Esophagus squamous epithelium (tissue), 5 donors: ENCODE measurements at regions not wholly inside any gene's neighbourhood (a gene's known extent, or its start where the extent isn't known, plus 50 kb on each side); places are given as distances from the start of the nearest gene placed in this dataset.

Experiments used
- DNase-seq: peaks from one replicate; lab custom pipeline; 2025; lab: John Stamatoyannopoulos, UW
- H3K27ac ChIP-seq, 4 donors: fragments of 200-600 bp; sonication (generic); one replicate each; pipeline ENCODE4 v1.5.1; 2016 to 2019; ENCODE audit warnings: mild to moderate bottlenecking in 1 of 4
- H3K27me3 ChIP-seq, 4 donors: fragments of 200-600 bp; sonication (generic); 1 replicate in 3 of 4; 2 replicates in 1 of 4; pipeline versions ENCODE4 v1.5.1 to v1.6.0; 2017 to 2021; ENCODE audit warnings: antibody characterized with exemption in 1 of 4
- H3K36me3 ChIP-seq, 3 donors: fragments of 200-600 bp; sonication (generic); one replicate each; pipeline ENCODE4 v1.5.1; 2016 to 2019
- H3K4me1 ChIP-seq, 3 donors: fragments of 200-600 bp; sonication (generic); one replicate each; pipeline ENCODE4 v1.5.1; 2017 to 2019
- H3K4me3 ChIP-seq, 4 donors: fragments of 200-600 bp; sonication (generic); 1 replicate in 3 of 4; 2 replicates in 1 of 4; pipeline ENCODE4 v1.5.1; 2016 to 2019; ENCODE audit warnings: mild to moderate bottlenecking in 2 of 4, moderate library complexity in 1 of 4
- H3K9me3 ChIP-seq, 3 donors: fragments of 200-600 bp; sonication (generic); one replicate each; pipeline ENCODE4 v1.5.1; 2016 to 2019
- POLR2A ChIP-seq, 4 donors: fragments of 450-650 bp; IDR thresholded peaks; one replicate each; pipeline ENCODE4 v1.6.1; 2017; ENCODE audit warnings: antibody characterized with exemption in 4 of 4, mild to moderate bottlenecking in 4 of 4, moderate library complexity in 3 of 4
- WGBS, 2 donors: methylation state at CpG; one replicate each; pipeline ENCODE4 v1.1.5; 2018; 5-methylcytosine and 5-hydroxymethylcytosine counted together
- intact Hi-C: fragments of 100-400 bp; cut with DNase I; formaldehyde crosslinking; loops from one replicate; pipeline ENCODE4 v1.15.0; 2022
- TF ChIP-seq, protein P1 (sequence below), 6 experiments: fragments of 450-650 bp in 4 of 6; fragments of 200-600 bp in 2 of 6; sonication (generic) in 2 of 6; IDR thresholded peaks; one replicate each; pipeline ENCODE4 v1.5.1; 2016 to 2019; ENCODE audit warnings: antibody characterized with exemption in 6 of 6, mild to moderate bottlenecking in 4 of 6, moderate library complexity in 4 of 6
- donor health status: DM: yes; HTN: yes; CAD: no.

DNA sequence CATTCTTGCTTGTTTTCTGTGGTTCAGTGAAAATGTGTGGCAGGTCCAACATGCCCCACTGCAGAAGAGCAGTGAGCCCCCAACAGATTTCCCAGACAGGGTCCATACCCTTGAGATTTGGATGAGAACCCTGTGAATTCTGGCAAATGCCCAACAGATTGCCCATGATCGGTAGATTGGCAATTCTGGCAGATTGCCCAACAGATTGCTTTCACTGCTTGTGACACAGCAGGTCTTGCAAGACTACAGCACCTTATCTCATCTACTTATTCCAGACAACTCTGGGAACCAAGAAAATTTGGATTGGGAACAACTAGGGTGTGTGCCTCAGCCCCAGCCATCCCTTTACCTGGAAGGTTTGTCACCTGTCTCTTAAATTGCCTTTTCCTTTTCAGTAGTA, 143.7 kb upstream of the COL1A2 start:
- 44 to 50% methylated on average over 1 of the region's 1 CpG for whole genome bisulfite sequencing, 2 donors
- Histone ChIP-seq H3K9me3 (no peaks in the 10 kb centered on the region), H3K36me3 (no peaks in the 10 kb centered on the region), H3K27ac (no peak overlapping the region), H3K4me1 (no peaks in the 10 kb centered on the region), H3K27me3 (no peaks in the 10 kb centered on the region), H3K4me3 (no peak overlapping the region)
- intact Hi-C loops: no loop called here
- DNase-seq: no peak
- TF ChIP-seq, protein P1, sequence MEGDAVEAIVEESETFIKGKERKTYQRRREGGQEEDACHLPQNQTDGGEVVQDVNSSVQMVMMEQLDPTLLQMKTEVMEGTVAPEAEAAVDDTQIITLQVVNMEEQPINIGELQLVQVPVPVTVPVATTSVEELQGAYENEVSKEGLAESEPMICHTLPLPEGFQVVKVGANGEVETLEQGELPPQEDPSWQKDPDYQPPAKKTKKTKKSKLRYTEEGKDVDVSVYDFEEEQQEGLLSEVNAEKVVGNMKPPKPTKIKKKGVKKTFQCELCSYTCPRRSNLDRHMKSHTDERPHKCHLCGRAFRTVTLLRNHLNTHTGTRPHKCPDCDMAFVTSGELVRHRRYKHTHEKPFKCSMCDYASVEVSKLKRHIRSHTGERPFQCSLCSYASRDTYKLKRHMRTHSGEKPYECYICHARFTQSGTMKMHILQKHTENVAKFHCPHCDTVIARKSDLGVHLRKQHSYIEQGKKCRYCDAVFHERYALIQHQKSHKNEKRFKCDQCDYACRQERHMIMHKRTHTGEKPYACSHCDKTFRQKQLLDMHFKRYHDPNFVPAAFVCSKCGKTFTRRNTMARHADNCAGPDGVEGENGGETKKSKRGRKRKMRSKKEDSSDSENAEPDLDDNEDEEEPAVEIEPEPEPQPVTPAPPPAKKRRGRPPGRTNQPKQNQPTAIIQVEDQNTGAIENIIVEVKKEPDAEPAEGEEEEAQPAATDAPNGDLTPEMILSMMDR (IDR thresholded peaks at IDR 0.05): no peak
- TF ChIP-seq POLR2A (IDR thresholded peaks at IDR 0.05): no peak

DNA sequence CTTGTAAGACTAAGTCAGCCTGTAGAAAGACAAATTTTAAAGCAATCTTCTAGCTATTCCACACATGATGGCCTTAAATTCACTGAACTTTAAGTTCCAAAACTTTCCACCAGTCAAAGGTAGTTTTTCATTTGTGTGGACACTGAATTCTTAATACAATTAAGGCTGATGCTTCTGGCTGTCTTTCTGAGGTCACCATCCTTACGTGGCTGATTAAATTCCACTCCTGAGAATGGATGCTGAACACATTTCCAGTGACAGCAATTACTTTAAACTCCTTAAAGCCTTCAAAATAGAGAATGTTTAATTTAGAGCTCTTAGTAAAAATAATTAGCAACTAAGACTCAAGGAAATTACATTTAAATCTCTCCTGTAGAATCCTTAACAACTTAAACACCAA, 142.6 kb upstream of the COL1A2 start:
- H3K36me3 ChIP-seq: no peaks in the 10 kb centered on the region
- H3K27me3 ChIP-seq: no peaks in the 10 kb centered on the region
- no peak for DNase-seq
- TF ChIP-seq, protein P1 (IDR thresholded peaks at IDR 0.05): no peak
- no peak for TF ChIP-seq POLR2A (IDR thresholded peaks at IDR 0.05)
- intact Hi-C loops: no loop called here
- H3K27ac ChIP-seq: no peak overlapping the region
- H3K4me1 ChIP-seq: no peaks in the 10 kb centered on the region
- 60 to 77% methylated on average over 1 of the region's 1 CpG for WGBS, 2 donors
- H3K9me3 ChIP-seq: no peaks in the 10 kb centered on the region
- no peak overlapping the region for H3K4me3 ChIP-seq

DNA sequence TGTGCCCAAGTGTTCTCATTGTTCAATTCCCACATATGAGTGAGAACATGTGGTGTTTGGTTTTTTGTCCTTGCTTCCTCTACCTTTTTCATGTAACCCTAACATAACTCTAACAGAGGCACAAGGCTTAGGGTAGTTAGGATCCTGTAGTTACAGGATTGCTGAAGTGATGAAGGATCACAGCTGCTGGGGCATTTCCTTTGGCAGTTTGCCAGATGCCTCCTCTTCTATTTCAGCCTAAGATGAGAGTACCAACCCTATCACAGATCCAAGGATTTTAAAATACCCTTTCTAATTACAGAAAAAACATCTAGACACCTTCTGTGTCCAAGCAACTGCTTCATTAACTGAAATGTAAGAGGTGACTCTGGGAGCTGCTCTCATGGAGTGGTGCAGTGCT, 141.7 kb upstream of the COL1A2 start:
- no peak for TF ChIP-seq POLR2A (IDR thresholded peaks at IDR 0.05)
- TF ChIP-seq, protein P1 (IDR thresholded peaks at IDR 0.05): no peak
- intact Hi-C loops: no loop called here
- Histone ChIP-seq H3K27ac (no peak overlapping the region), H3K4me3 (no peak overlapping the region), H3K27me3 (no peaks in the 10 kb centered on the region), H3K36me3 (no peaks in the 10 kb centered on the region), H3K4me1 (no peaks in the 10 kb centered on the region), H3K9me3 (no peaks in the 10 kb centered on the region)
- DNase-seq: no peak

DNA sequence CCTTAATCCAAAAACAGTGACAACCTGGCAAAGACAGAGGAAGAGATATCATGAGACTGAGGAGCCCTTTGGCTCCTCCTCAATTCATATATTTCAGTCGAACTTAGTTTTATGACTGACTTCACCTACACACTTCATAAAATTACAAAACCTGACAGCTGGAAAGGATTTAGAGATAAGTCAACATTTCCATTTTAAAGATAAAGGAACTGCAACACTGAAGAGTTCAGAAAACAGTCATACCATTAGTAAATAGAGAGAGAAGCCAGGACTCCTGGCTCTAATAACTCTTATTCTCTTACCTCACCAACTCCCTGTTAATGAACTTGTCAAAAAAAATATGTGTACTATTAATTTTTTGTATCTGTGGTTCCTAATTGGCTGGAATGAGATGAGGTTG, 141.0 kb upstream of the COL1A2 start:
- H3K27ac ChIP-seq: no peak overlapping the region
- no peaks in the 10 kb centered on the region for H3K4me1 ChIP-seq
- 18 to 37% methylated on average over 1 of the region's 1 CpG for WGBS, 2 donors
- no peak for DNase-seq
- H3K4me3 ChIP-seq: no peak overlapping the region
- no peak for TF ChIP-seq POLR2A (IDR thresholded peaks at IDR 0.05)
- TF ChIP-seq, protein P1 (IDR thresholded peaks at IDR 0.05): no peak
- H3K27me3 ChIP-seq: no peaks in the 10 kb centered on the region
- H3K9me3 ChIP-seq: no peaks in the 10 kb centered on the region
- intact Hi-C loops: no loop called here
- H3K36me3 ChIP-seq: no peaks in the 10 kb centered on the region

DNA sequence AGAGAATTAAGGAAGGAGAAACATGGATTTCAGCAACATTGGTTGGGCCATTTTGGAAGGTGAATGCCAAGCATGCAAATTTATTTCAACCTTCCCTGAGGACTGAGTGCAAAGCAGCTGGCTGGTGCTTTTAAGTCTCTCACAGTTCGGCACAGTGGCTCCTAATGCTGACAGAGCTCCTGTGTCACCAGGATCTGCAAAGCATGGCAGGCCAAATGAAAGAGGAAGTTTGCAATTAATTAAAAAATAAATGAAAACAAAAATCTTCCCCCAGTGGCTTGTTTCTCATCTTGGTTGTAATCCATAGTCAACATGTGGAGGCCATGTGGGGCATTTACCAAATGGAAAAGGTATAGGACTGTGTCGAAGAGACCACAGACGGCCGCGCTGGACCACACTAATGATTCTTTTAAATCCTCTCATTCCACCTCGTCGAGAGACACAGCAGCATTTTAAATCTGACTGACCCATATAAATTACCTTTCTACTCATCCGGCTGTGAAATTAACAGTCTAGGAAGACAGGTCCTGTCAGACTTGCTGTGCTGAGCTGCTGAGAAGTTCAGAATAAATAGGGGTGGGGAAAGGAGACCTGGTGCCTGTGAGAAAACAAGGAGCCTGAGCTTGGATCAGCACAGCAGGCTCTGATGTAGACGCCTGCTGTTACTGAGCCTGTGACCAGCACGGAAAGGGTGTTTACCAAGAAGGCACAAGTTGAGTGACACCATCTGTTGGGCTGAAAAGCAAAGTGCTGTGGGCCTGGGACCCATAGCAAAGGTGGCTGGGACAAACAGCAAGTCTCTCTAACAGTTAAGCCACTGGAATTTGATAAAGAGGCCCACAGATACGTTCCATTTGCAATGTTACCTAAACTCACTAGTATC, 136.0 kb upstream of the COL1A2 start:
- intact Hi-C loops: no loop called here
- no peak for DNase-seq
- no peaks in the 10 kb centered on the region for H3K4me1 ChIP-seq
- TF ChIP-seq, protein P1 (IDR thresholded peaks at IDR 0.05): no peak
- TF ChIP-seq POLR2A (IDR thresholded peaks at IDR 0.05): no peak
- H3K27ac ChIP-seq: no peak overlapping the region
- H3K27me3 ChIP-seq: no peaks in the 10 kb centered on the region
- WGBS, 2 donors: 64 to 66% methylated on average over 11 of the region's 11 CpGs
- H3K9me3 ChIP-seq: no peaks in the 10 kb centered on the region
- H3K36me3 ChIP-seq: no peaks in the 10 kb centered on the region
- H3K4me3 ChIP-seq: no peak overlapping the region
